ENCODE measurements at regions not wholly inside any gene's neighbourhood (a gene's known extent, or its start where the extent isn't known, plus 50 kb on each side); places are given as distances from the start of the nearest gene placed in this dataset.
A peak's percentile ranks its signal among the peaks of the same experiment; 100 is the strongest.

DNA sequence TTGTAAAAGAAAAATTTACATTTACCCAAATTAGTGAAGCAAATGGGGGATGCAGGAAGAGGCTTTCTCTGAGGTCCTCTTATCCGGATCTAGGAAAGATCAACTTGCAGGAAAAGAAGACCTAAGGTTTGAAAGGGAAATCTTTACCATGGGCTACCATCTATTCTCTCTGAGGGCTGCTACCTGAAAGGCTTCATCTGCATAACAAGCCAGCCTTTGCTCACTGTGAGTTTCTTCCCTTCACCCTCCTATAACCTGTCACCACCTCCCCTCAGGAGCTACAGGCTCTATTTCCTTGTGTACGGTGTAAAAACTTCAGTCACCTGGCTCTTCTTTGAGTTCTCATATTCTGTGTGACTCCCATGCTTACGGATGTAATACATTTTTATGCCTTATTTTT, 118.6 kb upstream of the BEND4 start:
- no peak overlapping the region for H3K4me3 ChIP-seq (replicated peaks in 1 of 2; ENCODE audit: low read depth in 2 of 2, low read length in 2 of 2)
- TF ChIP-seq, protein P1, sequence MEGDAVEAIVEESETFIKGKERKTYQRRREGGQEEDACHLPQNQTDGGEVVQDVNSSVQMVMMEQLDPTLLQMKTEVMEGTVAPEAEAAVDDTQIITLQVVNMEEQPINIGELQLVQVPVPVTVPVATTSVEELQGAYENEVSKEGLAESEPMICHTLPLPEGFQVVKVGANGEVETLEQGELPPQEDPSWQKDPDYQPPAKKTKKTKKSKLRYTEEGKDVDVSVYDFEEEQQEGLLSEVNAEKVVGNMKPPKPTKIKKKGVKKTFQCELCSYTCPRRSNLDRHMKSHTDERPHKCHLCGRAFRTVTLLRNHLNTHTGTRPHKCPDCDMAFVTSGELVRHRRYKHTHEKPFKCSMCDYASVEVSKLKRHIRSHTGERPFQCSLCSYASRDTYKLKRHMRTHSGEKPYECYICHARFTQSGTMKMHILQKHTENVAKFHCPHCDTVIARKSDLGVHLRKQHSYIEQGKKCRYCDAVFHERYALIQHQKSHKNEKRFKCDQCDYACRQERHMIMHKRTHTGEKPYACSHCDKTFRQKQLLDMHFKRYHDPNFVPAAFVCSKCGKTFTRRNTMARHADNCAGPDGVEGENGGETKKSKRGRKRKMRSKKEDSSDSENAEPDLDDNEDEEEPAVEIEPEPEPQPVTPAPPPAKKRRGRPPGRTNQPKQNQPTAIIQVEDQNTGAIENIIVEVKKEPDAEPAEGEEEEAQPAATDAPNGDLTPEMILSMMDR (IDR thresholded peaks at IDR 0.05; ENCODE audit: low read depth, low read length): no peak
- no peak for DNase-seq (ENCODE audit: low read depth in 2 of 2)

DNA sequence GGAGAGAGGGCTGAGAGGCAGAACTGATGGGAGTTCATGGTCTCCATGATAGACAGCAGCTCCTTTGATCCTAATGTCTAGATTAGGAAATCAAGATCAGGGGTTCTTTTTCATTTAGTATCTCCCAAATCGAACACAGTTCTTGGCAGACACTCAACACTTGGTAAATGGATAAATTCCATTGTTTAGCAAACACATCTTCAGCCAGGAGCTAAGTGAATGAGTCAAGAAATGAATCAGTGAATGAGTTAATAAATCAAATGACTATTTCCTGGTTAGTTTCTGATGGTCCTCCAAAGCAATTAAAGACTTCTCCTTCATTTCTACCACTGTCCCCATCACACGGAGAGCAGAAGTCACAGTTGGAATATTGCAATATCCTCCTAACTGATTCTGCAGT, 120.0 kb upstream of the SHISA3 start:
- no peak for DNase-seq (ENCODE audit: low read depth in 2 of 2)
- no peak overlapping the region for H3K4me3 ChIP-seq (replicated peaks in 1 of 2; ENCODE audit: low read depth in 2 of 2, low read length in 2 of 2)
- TF ChIP-seq, protein P1 (IDR thresholded peaks at IDR 0.05; ENCODE audit: low read depth, low read length): no peak

DNA sequence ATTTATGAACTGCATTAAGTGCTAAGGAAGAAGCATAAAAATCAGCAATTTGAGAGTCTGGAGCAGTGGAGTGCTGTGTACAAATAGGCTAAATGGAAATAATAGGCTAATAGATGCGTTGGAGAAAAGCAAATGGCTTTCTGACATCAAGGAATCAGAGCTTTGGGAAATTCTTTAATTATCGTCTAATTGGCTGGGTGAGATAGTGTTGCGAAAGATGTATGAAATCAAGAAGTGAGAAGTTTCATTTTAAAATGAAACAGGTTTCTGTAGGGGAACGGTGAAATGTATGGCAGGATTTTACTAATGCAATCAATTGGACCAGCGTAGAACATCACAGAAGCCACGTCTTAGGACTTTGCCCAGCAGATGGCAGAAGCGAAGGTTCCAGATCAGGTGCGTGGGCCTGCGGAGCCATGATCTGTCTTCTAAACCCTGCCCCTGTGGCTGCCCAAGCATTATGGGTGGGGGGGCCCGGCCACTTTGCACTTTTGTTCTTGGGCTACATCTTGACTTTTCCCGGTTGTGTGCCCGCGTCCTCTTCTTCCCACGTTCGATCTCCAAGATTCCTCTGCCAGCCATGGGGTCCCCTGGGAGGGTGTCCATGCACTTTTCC, 118.5 kb upstream of the SHISA3 start:
- TF ChIP-seq, protein P1 (IDR thresholded peaks at IDR 0.05; ENCODE audit: low read depth, low read length): no peak
- no peak overlapping the region for H3K4me3 ChIP-seq (replicated peaks in 1 of 2; ENCODE audit: low read depth in 2 of 2, low read length in 2 of 2)
- DNase-seq (ENCODE audit: low read depth in 2 of 2): no peak

DNA sequence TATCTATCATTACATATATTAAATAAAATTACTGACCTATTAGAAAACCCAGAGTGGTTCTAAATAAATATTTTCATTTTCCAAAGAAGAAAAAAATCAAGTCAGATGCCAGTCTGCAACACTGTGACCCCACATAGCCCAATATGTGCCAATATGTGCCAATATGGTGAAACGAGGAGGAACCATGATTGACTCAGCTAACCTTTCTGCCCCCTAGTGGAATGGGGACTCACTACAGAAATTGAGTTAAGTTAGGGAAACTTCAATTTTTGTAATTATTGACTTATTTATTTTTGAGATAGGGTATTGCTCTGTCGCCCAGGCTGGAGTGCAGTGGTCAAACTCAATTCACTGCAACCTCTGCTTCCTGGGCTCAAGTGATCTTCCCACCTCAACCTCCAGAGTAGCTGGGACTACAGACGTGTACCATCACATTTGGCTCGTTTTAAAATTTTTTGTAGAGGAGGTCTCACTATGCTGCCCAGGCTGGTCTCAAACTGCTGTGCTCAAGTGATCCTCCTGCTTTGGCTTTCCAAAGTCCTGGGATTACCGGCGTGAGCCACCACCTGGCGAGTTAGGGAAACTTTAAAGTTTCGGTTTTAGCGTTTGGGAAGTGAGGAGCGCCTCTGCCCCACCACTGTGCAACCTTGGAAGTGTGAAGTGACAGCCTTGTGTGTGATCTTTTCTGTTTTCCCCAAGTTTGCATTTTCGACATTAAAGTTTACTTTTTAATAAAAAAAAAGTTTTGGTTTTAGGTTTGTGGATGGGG, 116.8 kb upstream of the SHISA3 start:
- H3K4me3 ChIP-seq (replicated peaks in 1 of 2; ENCODE audit: low read depth in 2 of 2, low read length in 2 of 2): no peak overlapping the region

DNA sequence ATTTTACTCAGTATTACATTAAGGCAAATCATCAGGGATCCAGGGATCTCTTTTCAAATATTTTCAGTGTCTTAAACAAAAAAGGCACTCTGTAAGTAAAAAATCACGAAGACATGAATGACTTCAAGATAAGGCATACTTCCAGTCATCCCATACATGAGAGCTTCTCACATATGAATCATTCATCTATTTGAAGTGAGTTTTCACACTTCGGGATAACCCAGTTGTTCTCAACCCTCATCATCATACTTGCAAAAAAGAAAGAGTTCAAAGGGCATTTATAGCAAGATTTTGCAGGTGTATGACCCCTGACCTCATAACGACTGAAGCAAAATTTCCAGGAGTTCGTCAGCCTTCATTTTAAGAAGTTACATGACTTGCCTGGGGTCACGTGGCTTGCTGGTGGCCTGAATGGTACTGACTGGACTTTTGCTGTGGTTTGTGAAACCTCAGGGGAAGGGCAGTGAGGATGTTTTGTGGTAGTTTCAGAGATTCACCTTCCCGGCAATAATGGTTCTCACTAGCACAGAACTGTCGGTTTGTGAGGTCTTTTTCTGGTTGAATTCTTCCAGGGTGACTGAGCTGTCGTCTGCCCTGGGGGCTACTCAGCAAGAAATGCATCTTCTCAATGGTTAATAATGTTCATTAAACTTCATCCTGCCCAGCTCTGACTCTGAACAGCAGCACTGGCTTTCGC, 115.8 kb upstream of the SHISA3 start:
- H3K4me3 ChIP-seq (replicated peaks in 1 of 2; ENCODE audit: low read depth in 2 of 2, low read length in 2 of 2): no peak overlapping the region
- no peak for DNase-seq (ENCODE audit: low read depth in 2 of 2)
- TF ChIP-seq, protein P1 (IDR thresholded peaks at IDR 0.05; ENCODE audit: low read depth, low read length): no peak

More for the DNA sequence above, 116.8 kb upstream of the SHISA3 start:
- TF ChIP-seq, protein P1 (IDR thresholded peaks at IDR 0.05; ENCODE audit: low read depth, low read length): peak; percentile 74
- DNase-seq (ENCODE audit: low read depth in 2 of 2): peak; percentile 41 to 61

DNA sequence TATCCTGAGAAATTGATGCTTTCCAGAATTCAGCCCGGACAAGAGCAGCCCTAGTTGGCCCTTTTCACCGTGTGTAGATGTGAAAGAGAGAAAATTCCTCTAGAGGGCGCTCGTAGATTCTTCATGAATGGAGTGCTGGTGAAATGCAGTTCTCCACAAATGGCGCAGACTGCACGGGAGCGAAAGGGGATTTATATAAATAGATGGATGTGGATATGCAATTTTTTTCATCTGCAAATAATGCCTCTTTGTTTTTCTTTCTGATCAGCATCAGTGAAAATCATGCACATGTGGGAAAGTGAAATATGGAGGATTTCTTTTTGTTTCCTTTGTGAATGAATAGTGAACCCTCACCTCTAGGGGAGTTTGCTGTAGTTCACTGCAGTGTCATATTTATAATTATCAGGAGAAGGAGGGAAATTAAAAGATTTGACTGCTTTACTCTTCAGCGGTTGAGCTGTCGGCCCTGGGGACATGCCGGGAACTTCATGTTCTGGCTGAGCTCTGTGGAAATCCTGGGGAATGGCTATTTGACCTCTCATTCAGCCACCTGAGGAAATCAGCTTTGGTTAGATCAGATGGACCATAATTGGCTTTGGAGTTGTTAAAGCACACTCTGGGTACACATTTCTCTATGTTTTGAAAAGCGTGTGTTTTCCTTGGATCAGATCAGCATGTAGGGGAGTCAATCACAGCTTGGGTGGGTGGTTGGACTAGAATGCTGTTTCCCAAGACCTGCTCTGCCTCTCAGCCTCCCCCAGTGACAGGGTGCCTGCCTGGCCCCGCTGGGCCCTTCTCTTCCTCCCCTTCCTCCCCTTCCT, 115.0 kb upstream of the SHISA3 start:
- DNase-seq (ENCODE audit: low read depth in 2 of 2): peak; percentile 85 to 89
- TF ChIP-seq, protein P1 (IDR thresholded peaks at IDR 0.05; ENCODE audit: low read depth, low read length): peak; percentile 64
- H3K4me3 ChIP-seq (replicated peaks in 1 of 2; ENCODE audit: low read depth in 2 of 2, low read length in 2 of 2): no peak overlapping the region

Data from cardiac fibroblast (primary cell).